GM19463 (cell line): ENCODE measurements at regions not wholly inside any gene's neighbourhood (a gene's known extent, or its start where the extent isn't known, plus 50 kb on each side); places are given as distances from the start of the nearest gene placed in this dataset.

Experiments
- ATAC-seq: cut with Tn5 transposase; IDR thresholded peaks from one replicate; pipeline ENCODE4 v1.9.1; 2021; ENCODE audit warnings: mild to moderate bottlenecking, moderate library complexity; ENCODE audit not compliant: unreplicated experiment

DNA sequence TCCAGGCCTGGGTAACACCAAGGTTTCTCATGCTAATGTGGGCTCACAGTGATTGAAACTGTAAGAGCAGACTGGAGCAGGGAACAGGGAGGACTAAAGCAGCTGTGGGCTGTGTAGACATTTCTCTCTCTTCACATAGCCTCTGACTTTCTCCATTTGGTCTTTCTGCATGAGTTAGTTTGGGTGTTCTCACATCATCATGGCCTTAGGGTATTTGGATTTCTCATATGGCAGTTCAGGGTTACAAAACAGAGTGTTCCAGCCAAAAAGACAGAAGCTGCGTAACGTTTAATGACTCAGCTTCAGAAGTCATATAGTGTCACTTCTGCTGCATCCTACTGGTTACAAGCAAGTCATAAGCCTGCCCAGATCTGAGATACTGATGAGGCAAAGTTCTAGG is 52.0 kb upstream of the OSBPL8 start:
- ATAC-seq: no peak

DNA sequence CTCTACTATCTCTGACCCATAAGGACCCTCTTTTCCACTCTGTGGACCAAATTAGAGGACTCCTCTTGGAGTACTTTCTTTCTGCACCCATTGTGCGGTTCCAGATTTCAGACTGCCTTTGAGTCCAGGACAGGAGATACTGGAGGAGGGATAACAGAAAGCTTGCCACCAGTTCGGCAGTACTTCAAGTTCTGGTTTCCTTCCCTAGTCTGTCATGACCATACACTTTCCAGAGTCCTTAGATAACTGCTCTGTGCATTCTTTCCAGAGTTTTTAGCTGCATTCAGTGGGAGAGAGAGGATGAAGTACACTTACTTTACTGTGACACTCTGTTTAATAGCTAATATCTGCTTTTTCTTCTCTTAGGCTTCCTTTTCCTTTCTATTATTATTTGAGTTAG is 54.8 kb upstream of the OSBPL8 start:
- ATAC-seq: no peak

DNA sequence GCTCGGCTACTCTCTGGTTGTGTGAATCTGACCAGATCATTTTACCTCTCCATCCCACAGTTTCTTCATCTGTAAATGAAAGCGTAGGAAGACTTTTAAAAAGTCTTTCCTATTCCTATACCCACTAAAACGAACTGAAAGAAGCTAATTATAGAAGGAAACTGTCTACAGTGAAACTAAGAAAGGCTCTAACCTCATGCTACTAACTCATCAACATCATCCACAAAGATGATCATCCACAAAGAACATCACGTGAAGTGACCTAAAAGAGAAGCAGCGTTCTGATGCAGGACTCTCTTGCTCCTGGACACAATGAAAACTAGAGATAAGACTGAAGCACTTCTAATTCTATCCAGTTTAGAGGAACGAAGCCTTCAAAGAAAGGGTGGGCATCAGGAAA is 58.5 kb upstream of the OSBPL8 start:
- ATAC-seq: no peak

DNA sequence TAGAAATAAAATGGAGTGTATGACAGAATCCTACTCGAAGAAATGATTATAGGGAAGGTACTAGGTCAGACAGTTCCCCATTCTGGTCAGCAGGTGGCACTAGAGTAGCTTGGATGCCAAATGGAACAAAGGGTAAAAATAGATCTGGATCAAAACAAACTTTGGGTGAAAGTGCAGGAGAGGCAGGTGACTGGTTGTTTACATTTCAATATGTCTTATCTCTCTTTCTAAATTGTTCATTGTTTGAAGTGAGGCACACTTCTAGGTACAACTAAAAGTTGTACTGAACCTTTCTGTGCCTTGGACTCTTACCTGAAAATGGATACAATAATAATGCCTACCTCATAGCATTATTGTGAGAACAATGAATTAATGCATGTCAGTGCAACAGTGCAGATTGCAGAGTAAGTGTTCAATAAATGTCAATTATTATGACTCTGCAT is 62.0 kb upstream of the OSBPL8 start:
- ATAC-seq: peak; percentile 76

DNA sequence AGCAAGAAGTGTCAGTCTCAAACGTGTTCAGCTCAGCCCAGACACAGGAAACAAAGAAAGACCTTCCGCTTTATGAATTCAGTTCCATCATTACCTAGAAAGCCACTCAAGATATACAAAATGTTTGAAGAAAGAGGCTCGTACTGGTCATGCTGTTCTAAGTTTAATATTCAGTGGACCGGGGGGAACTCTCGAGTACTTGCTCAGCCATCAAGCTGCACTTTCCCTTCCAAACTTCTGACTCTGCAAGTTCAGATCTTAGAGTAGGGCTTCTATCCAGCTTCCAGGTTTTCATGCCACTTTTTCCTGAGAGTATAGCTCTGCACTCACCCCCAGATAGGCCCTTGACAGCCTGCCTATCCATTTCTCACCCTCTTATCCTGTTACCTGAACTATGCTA is 62.8 kb upstream of the OSBPL8 start:
- ATAC-seq: no peak

DNA sequence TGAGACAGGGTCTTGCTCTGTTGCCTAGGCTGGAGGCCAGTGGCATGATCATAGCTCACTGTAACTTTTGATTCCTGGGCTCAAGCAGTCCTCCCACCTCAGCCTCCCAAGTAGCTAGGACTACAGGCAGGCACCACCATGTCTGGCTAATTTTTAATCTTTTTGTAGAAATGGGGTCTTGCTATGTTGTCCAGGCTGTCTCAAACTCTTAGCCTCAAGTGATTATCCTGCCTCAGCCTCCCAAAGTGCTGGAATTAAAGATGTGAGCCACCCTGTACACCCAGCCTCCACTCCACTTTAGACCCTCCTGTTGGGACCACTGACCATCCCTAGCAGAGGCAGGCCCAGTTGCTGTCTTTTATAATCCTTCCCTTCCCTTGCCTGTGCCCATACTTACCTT is 63.3 kb upstream of the OSBPL8 start:
- no peak for ATAC-seq

DNA sequence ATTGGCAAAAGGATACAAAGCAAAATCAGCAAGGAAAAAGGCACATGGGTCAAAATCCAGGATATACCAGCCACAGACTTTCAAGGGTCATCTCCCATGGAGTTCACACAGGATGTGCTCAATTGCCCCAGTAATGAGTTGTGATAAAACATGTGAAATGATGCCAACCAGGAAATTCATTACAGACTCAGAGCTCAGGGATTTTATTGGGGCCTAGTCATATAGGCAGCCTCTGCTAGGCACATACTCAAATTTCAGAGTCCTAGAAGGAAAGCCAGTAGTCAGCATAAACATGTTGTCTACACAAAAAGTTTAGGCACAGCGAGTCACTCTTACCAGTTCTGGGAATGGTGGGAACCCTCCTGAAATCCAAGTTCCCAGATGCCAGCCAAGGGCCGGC is 64.4 kb upstream of the OSBPL8 start:
- ATAC-seq: no peak

DNA sequence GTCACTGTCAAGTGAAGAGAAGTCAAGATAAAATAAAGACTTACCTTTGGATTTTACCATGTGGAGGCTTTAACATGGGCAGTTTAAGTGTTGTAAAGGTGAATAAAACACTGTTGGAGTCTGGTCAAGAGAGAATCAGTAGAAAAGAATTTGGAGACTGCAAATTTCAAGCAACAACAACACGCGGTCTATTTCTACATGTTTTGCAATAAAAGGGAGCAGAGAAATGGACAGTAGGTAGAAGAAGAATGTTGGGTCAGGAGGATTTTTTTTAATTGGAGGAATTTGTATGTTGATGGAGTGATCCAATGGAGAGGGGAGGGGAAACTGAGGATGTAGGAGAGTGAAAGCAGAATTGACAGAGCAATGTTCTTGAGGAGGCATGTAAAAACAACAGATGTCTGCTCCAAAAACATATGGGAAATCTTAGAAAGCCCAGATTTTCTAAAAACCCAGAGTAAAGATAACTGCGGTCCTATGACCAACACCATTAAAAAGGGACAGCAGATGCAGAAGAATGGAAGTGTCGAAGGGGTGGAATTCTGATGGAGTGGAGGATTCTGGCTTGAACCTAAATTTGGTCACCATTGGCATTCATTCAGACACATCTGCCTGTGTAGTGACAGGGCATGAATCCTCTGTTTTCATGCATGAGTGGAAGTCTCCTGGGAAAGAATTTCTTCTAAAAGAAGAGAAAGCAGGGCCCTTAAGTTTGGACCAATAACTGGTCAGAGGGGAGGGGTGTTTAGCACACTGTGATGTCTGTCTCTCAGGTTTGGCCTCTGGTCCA is 68.0 kb upstream of the OSBPL8 start:
- ATAC-seq: no peak

DNA sequence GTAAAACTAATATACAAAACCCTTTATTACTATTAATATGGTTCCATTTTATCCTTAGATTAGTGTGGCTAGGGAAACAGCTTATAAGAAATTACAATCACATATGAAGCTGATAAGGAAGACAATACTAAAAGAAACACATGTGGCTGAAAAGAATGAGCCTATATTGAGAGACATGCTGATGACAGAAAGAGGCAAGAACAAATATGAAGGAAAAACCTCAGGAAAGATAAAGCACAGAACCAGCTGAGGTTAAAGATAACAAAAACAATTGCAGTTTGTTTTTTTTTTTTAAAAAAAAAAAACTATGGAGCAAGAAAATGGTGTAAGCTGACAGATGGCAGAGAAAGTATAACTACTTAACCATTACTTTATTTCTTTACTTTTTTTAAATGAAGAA is 69.2 kb upstream of the OSBPL8 start:
- no peak for ATAC-seq

DNA sequence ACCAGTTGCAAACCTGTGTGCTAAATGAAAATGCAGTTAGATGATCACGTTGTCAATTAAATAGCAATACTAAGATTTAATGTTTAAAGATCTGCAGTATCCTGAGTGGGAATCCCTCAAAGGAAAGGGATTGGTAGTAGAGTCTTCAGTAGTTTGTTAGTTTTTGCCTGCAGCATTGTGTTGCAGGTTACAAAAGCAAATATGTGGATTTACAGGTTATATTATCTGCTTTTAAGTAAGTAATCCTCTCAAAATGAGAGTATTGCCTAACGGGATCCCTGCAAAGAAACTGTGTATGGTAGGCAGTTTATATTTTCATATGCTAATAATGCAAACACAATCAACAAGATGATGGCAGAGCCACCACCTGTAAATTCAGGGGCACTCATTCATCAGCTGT is 72.2 kb upstream of the OSBPL8 start:
- ATAC-seq: no peak

DNA sequence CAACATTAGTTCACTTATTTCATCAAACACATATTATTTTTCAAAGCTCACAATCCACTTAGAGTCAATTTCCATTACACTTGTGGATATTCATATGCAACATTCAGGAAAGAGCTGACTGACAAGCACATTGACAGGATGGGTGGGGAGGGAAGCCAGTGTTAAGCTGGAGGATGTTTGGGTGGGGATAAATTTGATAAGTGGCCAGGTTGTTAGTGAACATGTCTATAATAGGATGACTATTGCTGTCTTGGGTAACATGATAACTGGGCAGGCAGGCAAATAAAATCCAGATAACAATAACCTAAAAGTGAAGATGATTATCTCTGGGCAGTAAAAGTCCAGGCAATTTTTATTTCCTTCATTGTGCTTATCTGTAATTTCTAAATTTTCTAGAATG is 73.8 kb upstream of the OSBPL8 start:
- ATAC-seq: no peak

DNA sequence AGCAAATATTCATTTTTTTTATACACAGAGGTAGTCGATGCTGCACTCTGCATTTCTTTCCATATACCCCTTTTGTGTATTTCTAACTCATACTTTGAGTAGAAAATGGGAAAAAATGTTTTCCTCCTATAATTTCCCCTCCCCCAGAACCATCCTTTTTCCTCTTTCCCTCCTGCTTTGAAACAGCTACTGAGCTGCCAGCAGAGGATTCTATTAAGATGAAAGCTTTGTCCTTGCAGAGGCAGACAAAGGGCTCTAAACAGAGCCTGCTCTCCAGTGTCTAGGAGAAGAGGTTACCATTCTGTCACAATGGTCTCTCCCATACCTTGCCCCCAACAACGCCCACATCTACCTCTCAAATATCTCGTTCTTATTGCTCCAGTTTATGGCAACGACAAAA is 74.6 kb upstream of the OSBPL8 start:
- no peak for ATAC-seq

DNA sequence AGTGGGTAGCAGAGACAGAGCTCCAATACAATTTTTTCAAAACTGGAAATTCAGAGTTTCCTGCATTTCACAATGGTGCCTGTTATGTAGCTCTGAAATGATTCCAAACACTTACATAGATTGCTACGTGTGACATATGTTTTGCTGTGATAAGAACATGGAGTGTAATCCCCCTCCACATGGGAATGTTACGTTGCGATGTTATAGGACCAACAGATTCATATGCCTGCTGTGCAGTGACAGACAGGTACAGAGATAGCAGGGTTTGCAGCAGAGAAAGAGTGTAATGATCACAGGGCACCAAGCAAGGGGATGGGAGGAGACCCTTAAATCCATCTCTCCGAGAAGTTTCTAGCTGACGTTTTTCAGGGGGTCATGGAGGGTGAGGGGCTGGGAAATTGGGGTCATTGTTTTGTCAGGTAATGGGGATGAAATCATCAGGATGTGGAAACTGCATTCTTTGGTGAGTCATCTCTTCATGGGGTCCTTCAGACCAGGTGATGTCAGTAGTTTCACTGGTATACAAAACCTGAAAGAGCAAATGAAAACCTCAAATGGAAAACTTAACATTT is 76.6 kb upstream of the OSBPL8 start:
- ATAC-seq: no peak

DNA sequence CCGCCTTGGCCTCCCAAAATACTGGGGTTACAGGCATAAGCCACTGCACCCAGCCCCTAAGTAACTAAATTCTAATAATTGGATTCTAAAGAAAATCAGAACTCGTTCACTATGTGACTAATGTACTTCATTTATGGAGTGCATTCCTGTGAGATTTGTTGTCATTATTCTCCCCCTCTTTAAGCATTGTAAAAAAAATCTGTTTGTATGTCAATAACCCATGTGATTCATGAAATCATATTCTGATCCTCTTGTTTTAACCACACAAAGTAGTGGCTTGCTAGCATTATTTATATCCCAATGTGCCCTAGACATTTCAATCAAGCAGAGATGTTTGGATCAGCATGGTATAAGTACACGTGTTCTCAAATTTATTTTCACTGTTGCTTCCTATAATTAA is 78.2 kb upstream of the OSBPL8 start:
- no peak for ATAC-seq

DNA sequence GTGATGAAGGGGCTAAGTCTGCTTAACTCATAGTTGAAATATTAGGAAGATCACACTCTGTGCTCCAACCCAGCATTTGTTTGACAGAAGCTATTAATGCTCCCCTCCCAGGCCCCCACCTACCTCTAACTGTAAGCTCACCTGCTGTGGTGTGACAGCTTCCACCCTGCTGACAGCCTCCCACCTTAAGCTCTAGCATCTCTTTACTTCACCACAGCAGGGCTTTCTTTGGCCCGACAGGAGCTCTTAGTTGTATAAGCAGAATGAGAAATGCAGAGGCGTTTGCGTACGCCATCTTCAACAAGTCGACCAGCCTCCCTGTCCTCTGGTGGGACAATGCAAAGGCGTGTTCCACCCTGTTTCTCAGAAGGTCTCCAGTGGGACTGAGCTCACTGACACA is 80.1 kb upstream of the OSBPL8 start:
- no peak for ATAC-seq

DNA sequence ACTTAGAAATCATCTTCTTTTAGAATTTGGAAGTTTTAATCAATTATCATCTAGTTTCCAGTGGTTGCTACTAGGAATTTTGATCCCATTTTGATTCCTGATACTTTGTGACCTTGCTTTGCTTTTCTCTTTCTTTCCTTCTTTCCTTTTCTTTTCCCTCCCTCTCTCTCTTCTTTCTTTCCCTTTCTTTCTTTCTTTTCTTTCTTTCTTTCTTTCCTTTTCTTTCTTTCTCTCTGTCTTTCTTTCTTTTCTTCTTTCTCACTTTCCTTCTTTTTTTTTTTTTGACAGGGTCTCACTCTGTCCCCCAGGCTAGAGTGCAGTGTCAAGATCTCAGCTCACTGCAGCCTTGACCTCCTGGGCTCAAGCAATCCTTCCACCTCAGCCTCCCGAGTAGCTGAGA is 81.5 kb upstream of the OSBPL8 start:
- no peak for ATAC-seq

DNA sequence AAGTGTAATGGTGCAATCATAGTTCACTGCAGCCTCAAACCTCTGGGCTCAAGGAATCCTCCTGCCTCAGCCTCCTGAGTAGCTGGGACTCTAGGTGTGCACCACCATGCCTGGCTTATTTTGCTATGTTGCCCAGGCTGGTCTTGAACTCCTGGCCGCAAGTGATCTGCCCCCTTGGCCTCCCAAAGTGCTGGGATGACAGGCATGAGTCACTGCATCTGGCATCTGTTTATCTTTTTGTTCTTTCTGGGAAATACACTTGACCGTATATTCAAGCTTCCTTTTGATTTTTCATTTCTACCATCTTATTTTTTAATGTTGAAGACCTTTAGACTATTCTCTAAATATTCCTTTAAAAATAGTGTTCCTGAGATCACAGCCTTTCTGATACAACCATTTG is 82.4 kb upstream of the OSBPL8 start:
- ATAC-seq: no peak

DNA sequence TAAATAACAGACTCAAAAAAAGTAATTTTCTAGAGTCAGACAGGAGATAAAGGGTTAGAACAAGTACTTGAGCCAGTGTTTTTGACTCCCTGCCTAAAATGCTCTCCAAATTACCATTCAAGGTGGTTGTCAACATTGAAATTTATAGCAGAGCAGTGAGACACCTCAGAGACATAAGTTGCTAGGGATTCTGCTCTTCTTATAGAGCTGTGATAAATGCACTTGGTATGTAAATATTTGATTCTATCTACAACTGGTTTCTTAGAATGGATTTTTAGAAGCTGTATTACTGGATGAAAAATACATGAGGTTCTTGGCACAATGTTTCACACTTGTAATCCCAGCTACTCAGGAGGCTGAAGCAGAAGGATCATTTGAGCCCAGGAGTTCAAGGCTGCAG is 83.9 kb upstream of the OSBPL8 start:
- no peak for ATAC-seq

DNA sequence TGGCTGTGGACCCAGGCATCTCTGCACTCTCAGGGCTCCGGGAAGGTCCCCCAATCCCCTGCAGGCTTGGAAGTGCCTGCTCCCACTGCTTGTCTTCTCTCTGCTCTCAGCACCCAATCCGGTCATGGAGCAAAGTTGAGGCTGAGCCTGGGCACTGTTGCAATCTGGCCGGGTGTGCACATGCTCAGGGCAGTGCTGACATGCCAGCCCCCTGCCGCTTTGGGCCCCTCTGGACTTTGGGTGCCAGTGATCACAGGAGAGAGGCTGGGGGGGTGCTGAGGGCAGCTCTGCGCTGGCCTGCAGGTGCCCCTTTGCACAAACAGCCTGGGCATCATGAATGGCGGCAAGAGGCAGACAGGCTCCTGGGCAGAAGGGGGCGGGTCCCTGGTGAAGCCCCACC is 85.4 kb upstream of the OSBPL8 start:
- ATAC-seq: no peak

DNA sequence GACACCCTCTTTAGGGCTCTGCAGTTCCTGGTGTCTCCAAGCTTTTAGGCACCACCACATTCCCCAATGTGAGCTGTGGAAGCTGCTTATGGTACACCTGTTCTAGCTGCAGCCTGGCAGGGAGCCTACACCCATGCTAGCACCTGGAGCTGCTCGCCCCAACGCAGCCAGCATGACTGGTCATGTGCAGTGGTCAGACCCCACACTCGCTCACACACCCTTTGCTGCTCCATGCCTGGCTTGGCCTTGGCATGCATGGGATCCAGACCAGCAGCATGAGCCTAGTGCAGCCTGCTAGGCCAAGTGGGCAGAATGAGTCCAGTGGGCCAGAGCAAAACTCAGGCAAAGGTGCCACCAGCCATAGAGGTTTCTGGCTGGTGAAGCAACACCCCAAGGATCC is 86.4 kb upstream of the OSBPL8 start:
- ATAC-seq: no peak

DNA sequence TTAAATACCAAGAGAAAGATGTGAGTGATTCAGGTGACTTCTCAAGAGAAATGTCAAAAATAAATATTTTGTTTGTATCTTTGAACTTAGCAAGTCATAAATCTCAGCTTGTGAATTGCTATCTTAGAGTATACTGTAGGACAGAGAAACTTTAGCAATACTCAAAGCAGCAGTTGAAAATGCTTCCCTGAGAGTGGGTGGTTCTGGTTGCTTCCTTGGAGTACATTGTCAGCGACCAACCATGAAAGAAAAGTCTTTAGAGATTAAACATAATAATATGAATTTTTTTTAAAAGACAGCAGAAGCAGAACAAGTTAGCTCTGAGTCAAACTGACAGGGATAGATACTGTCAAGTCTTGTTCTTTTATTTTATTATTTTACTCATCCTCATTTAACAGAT is 86.8 kb upstream of the OSBPL8 start:
- no peak for ATAC-seq

DNA sequence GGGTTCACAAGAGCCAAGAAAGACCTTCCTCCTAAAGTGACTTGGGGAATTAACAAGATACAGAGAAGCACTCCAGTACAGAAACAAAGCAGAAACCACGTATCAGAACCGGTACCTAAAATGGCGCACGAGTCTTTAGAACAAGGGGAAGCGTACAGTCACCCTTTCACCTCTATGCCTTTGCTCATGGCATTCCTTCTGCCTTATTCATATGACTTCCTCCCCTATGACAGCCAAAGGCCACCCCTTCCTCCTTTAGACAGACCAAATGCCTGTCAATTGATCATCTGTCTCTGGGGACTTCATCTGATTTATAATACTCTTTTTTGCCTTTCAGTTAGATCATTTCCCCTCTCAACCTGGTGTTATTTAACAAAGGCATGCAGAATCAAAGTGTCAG is 89.5 kb upstream of the OSBPL8 start:
- no peak for ATAC-seq

DNA sequence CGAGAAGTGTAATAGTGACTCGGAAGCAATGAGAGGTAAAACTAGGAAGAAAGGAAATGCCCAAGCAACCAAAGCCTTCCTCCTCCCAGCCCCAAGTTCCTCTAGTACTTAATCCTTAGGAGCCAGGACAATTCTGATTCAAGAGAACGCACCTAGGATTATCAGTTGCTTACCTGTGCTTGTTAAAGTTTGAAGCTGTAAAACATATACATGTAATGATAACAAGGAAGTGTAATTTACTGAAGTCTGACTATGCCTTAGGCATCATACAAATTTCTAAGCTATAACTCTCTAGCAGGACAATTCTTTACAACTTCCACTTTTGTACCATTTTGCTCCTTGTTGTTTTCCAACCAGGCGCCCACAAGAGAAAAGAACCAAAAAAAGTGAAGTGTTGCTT is 92.8 kb upstream of the OSBPL8 start:
- ATAC-seq: no peak
